ENCODE measurements at regions not wholly inside any gene's neighbourhood (a gene's known extent, or its start where the extent isn't known, plus 50 kb on each side); places are given as distances from the start of the nearest gene placed in this dataset.
"Not testable (repeated sequence)": the region's sequence is repeated elsewhere in the genome, so short reads cannot be mapped to it uniquely, and the experiment has no call there.

DNA sequence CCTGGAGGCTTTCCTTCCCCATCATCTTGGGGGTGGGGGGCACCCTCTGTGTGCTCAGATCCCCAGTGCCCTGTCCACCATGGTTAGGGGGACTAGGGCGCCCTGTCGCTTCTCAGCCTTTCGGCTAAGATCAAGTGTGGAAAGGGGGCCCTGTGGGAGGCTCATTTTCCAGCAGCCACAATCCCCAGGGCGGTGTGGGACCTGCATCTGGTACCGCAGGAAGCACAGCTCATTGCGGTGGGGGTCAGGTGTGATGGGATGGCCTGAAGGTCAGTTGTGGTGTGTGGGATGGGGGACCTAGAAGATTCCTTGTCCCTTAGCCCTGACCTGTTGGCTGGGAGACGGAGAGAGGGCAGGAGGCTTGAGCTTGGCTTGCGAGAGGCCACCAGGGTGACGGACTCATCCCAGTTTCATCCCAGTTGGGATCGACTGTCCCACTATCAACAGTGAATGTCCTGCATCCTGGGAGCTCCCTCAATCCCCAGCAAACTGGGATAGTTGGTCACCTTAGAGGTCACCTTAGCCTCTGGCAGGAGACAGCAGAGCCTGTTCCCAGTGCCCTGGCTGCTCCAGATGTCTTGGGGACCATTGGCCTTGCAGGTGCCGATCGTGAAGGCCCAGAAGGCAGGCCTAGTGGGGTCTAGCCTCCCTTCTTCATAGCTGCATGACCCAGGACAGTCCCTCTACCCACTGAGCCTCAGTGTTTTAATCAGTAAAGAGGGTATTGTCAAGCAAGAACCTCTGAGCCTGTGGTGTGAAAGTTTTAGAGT lies 64.5 kb upstream of the PMEPA1 start:
- no peak overlapping the region for H3K4me3 ChIP-seq
- no peaks in the 10 kb centered on the region for H3K9me3 ChIP-seq
- TF ChIP-seq, protein P1, sequence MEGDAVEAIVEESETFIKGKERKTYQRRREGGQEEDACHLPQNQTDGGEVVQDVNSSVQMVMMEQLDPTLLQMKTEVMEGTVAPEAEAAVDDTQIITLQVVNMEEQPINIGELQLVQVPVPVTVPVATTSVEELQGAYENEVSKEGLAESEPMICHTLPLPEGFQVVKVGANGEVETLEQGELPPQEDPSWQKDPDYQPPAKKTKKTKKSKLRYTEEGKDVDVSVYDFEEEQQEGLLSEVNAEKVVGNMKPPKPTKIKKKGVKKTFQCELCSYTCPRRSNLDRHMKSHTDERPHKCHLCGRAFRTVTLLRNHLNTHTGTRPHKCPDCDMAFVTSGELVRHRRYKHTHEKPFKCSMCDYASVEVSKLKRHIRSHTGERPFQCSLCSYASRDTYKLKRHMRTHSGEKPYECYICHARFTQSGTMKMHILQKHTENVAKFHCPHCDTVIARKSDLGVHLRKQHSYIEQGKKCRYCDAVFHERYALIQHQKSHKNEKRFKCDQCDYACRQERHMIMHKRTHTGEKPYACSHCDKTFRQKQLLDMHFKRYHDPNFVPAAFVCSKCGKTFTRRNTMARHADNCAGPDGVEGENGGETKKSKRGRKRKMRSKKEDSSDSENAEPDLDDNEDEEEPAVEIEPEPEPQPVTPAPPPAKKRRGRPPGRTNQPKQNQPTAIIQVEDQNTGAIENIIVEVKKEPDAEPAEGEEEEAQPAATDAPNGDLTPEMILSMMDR (IDR thresholded peaks at IDR 0.05) = no peak
- H3K27ac ChIP-seq = no peak overlapping the region
- intact Hi-C loops (cut with DNase I) = no loop called here
- no peaks in the 10 kb centered on the region for H3K36me3 ChIP-seq
- H3K4me1 ChIP-seq = no peaks in the 10 kb centered on the region
- DNase-seq (ENCODE audit: low spot score in 2 of 2) = peak in 1 of 2 donors; percentile 50
- no peaks in the 10 kb centered on the region for H3K27me3 ChIP-seq

DNA sequence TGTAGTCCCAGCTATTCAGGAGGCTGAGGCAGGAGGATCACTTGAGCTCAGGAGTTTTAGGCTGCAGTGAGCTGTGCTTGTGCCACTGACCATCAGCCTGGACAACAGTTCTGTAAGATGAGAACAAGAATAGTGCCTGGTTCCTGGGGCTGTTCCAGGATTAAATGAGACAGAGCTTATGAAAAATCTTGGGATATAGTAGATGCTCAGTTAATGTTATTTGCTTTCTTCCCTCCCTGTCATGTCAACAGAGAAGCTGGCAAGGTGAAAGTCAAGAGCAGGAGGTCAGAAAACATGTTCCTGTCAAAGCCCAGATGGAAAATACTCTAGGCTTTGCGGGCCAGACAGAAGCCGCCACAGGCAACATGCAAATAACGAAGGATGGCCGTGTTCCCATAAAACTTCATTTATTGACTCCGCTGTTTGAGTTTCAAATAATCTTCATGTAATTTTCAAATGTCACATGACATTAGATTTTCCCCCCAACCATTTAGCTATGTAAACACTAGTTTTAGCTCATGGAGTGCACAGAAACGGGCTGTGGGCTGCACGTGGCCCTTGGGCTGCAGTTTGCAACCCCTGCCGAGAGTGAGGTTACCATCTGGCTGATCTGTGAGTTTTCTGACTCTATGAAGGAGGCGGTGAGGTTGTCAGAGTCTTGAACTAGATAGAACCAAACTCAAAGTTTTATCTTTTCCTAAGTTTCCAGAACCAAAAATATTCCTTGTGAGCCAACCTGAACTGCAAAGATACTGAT lies 63.4 kb upstream of the PMEPA1 start:
- Histone ChIP-seq H3K4me1 (no peaks in the 10 kb centered on the region), H3K4me3 (no peak overlapping the region), H3K27ac (no peak overlapping the region), H3K27me3 (no peaks in the 10 kb centered on the region), H3K9me3 (no peaks in the 10 kb centered on the region), H3K36me3 (no peaks in the 10 kb centered on the region)
- TF ChIP-seq, protein P1 (IDR thresholded peaks at IDR 0.05) = no peak
- intact Hi-C loops (cut with DNase I) = no loop called here
- peak in 1 of 2 donors; percentile 12 for DNase-seq (ENCODE audit: low spot score in 2 of 2)

DNA sequence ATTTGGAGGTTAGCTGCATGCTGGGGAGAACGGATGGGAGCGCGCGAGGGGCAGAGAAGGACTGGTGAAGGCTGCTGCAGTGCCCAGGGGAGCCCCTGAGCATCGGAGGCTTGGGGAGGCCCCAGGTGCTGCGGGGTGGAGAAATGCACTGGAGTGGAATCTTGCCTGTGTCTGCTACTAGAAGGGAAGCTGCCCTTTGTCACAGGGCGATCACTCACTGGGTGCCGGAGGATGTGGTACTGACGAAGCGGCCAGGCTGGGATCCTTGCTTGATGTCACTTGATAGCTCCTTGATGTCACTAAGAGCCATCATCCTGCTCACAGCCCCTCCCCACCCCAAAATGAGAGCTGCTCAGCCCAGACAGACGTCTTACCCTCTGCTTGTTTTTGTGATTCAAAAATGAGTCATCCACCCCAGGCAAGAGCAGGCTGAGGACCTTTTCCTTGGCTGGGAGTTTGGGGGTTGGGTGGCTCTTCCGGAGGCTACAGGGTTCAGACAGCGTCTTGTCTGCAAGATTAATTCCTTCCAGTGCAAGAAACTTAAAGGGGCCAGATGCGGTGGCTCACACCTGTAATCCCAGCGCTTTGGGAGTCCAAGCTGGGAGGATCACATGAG lies 62.6 kb upstream of the PMEPA1 start:
- Histone ChIP-seq H3K27me3 (no peaks in the 10 kb centered on the region), H3K4me1 (no peaks in the 10 kb centered on the region), H3K36me3 (no peaks in the 10 kb centered on the region), H3K9me3 (no peaks in the 10 kb centered on the region), H3K4me3 (no peak overlapping the region), H3K27ac (no peak overlapping the region)
- TF ChIP-seq, protein P1 (IDR thresholded peaks at IDR 0.05) = no peak
- peak in 1 of 2 donors; percentile 51 for DNase-seq (ENCODE audit: low spot score in 2 of 2)
- intact Hi-C loops (cut with DNase I) = no loop called here

DNA sequence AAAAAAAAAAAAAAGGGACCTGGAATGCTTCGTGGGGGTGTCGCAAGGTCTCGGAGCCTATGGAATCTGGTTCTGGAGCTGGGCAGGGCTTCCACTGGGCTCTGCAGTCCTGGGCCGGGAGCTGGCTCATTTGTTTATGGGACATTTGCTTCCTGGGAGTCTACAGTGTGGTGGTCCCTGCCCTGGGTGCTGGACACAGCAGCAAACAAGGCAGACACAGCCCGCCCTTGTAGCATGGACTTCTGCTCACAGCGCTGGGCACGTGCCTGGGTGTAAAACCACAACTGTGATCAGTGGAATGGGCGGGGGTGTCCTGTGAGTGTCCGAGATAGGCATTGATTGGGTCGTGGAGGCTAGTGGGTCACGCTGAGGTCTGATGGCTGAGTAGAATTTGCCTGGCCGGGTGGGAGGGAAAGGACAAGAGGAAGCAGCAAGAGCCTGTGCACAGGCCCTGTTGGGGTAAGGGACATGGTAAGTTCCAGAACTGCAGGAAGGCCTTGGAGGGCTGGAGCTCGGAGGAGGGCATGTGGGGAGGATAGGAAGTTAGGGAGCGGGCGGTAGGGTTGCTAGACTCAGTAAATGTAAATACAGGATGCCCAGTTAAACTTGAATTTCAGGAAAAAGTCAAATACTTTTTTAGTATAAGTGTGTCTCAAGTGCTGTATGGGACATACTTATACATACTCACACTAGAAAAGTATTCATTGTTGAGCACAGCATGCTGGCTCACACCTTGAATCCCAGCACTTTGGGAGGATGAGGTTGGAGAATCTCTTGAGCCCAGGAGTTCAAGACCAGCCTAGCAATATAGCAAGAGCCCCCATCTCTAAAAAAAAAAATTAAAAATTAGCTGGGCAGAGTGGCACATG lies 61.3 kb upstream of the PMEPA1 start:
- intact Hi-C loops (cut with DNase I) = no loop called here
- no peak overlapping the region for H3K27ac ChIP-seq
- DNase-seq (ENCODE audit: low spot score in 2 of 2) = peak in 1 of 2 donors; percentile 56

DNA sequence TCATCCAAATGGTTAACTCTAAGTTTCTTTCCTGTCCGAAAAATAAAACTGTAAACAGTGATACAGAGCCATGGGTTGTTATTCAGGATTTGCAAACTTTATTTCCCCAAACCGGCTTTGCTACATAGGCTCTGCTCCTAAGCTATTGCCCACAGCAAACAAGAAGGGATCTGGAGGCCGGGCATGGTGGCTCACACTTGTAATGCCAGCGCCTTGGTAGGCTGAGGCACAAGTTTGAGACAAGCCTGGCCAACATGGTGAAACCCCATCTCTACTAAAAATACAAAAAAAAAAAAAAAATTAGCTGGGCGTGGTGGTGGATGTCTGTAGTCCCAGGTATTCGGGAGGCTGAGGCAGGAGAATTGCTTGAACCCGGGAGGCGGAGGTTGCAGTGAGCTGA lies 60.6 kb upstream of the PMEPA1 start:
- intact Hi-C loops (cut with DNase I); H3K27me3 ChIP-seq; H3K4me3 ChIP-seq; DNase-seq (ENCODE audit: low spot score in 2 of 2); H3K4me1 ChIP-seq; H3K9me3 ChIP-seq; H3K27ac ChIP-seq; H3K36me3 ChIP-seq: not testable (repeated sequence)

More for the DNA sequence above, 61.3 kb upstream of the PMEPA1 start:
- H3K4me1 ChIP-seq = no peaks in the 10 kb centered on the region
- no peaks in the 10 kb centered on the region for H3K36me3 ChIP-seq
- TF ChIP-seq, protein P1 (IDR thresholded peaks at IDR 0.05) = no peak
- no peak overlapping the region for H3K4me3 ChIP-seq
- H3K27me3 ChIP-seq = no peaks in the 10 kb centered on the region
- no peaks in the 10 kb centered on the region for H3K9me3 ChIP-seq

Data from ascending aorta (tissue), 2 donors.